SK-N-SH (cell line): ENCODE measurements at regions not wholly inside any gene's neighbourhood (a gene's known extent, or its start where the extent isn't known, plus 50 kb on each side); places are given as distances from the start of the nearest gene placed in this dataset.

Experiments used
- ELF1 ChIP-seq: IDR thresholded peaks from 2 replicates; pipeline ENCODE4 v1.4.0; 2012
- MAX ChIP-seq: IDR thresholded peaks from 2 replicates; pipeline ENCODE4 v1.4.0; 2012; ENCODE audit warnings: low read depth
- POLR2AphosphoS5 ChIP-seq: IDR thresholded peaks from 2 replicates; pipeline ENCODE4 v1.6.1; 2012; ENCODE audit warnings: low read depth, low read length
- RAD21 ChIP-seq: IDR thresholded peaks from 2 replicates; pipeline ENCODE4 v1.6.1; 2012; ENCODE audit warnings: mild to moderate bottlenecking, low read length
- REST ChIP-seq: IDR thresholded peaks from 2 replicates; pipeline ENCODE4 v1.6.1; 2012; ENCODE audit warnings: mild to moderate bottlenecking, low read depth, low read length, moderate library complexity
- RFX5 ChIP-seq: IDR thresholded peaks from 2 replicates; pipeline ENCODE4 v1.6.1; 2012; ENCODE audit warnings: mild to moderate bottlenecking, improper control_type of control experiment, low read length
- RXRA ChIP-seq: IDR thresholded peaks from 2 replicates; pipeline ENCODE4 v1.4.0; 2012; ENCODE audit warnings: low read depth, mild to moderate bottlenecking, borderline replicate concordance
- SIN3A ChIP-seq: IDR thresholded peaks from 2 replicates; pipeline ENCODE4 v1.6.1; 2012; ENCODE audit warnings: low read depth, mild to moderate bottlenecking, low read length, moderate library complexity, borderline replicate concordance
- TAF1 ChIP-seq: IDR thresholded peaks from 2 replicates; pipeline ENCODE4 v1.6.1; 2012; ENCODE audit warnings: low read depth, mild to moderate bottlenecking, low read length, moderate library complexity, borderline replicate concordance
- TCF12 ChIP-seq: IDR thresholded peaks from 2 replicates; pipeline ENCODE4 v1.4.0; 2012
- TF ChIP-seq, protein P1 (sequence below): fragments of 150-350 bp; IDR thresholded peaks from 2 replicates; pipeline ENCODE4 v1.6.1; 2017; ENCODE audit warnings: antibody characterized with exemption, low read length, low read depth, borderline replicate concordance
- TF ChIP-seq, protein P2 (sequence below): IDR thresholded peaks from 2 replicates; pipeline ENCODE4 v1.4.0; 2012; ENCODE audit warnings: low read depth, borderline replicate concordance
- TF ChIP-seq, protein P3 (sequence below): fragments of 150-350 bp; IDR thresholded peaks from 2 replicates; pipeline ENCODE4 v1.6.1; 2016; ENCODE audit warnings: mild to moderate bottlenecking, low read depth, low read length

DNA sequence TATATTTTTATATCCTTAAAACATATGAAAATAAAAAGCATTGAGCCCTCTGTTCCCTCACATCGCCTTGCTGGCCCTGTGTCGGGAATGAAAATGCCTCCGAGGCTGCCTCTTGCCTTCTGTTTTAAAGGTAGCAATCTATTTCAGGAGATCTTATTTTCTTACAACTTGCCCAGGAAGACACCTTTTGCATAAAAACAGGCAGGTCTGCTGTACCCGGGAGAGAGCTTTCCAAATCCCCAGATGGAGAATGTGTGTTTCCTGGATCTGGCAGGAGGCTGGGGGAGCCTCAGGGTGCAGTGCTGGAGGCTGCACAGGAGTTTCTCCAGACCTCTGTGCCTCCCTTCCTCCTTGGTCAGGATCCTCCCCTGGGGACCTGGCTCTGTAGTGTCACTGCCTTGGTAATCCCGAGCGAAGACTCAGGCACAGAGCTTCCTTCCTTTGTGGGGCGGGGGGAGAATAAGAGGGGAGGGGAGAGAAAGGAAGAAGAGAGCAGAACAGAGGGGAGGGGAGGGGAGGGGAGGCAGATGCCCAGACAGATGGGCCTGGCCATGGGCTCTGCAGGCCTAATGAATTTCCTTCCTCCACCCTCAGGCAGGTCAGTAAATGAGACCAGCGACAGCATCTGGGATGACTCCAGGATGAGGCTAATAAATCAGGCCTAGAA lies 104.0 kb upstream of the BOD1 start (continued):
- TF ChIP-seq, protein P1, sequence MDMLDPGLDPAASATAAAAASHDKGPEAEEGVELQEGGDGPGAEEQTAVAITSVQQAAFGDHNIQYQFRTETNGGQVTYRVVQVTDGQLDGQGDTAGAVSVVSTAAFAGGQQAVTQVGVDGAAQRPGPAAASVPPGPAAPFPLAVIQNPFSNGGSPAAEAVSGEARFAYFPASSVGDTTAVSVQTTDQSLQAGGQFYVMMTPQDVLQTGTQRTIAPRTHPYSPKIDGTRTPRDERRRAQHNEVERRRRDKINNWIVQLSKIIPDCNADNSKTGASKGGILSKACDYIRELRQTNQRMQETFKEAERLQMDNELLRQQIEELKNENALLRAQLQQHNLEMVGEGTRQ = no peak
- TF ChIP-seq ELF1 = no peak
- no peak for TF ChIP-seq RFX5
- peak; percentile 35; the same call in 1 of the 2 replicates for TF ChIP-seq RAD21
- peak; percentile 34; the same call in 1 of the 2 replicates for TF ChIP-seq TCF12
- TF ChIP-seq MAX = no peak
- no peak for TF ChIP-seq SIN3A
- no peak for TF ChIP-seq POLR2AphosphoS5
- TF ChIP-seq RXRA = no peak
- TF ChIP-seq REST = no peak
- TF ChIP-seq, protein P2, sequence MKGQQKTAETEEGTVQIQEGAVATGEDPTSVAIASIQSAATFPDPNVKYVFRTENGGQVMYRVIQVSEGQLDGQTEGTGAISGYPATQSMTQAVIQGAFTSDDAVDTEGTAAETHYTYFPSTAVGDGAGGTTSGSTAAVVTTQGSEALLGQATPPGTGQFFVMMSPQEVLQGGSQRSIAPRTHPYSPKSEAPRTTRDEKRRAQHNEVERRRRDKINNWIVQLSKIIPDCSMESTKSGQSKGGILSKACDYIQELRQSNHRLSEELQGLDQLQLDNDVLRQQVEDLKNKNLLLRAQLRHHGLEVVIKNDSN = no peak
- no peak for TF ChIP-seq TAF1
- TF ChIP-seq, protein P3, sequence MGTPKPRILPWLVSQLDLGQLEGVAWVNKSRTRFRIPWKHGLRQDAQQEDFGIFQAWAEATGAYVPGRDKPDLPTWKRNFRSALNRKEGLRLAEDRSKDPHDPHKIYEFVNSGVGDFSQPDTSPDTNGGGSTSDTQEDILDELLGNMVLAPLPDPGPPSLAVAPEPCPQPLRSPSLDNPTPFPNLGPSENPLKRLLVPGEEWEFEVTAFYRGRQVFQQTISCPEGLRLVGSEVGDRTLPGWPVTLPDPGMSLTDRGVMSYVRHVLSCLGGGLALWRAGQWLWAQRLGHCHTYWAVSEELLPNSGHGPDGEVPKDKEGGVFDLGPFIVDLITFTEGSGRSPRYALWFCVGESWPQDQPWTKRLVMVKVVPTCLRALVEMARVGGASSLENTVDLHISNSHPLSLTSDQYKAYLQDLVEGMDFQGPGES = no peak
- TF ChIP-seq, all 33 proteins: peak for 7
